ENCODE measurements at regions not wholly inside any gene's neighbourhood (a gene's known extent, or its start where the extent isn't known, plus 50 kb on each side); places are given as distances from the start of the nearest gene placed in this dataset.

DNA sequence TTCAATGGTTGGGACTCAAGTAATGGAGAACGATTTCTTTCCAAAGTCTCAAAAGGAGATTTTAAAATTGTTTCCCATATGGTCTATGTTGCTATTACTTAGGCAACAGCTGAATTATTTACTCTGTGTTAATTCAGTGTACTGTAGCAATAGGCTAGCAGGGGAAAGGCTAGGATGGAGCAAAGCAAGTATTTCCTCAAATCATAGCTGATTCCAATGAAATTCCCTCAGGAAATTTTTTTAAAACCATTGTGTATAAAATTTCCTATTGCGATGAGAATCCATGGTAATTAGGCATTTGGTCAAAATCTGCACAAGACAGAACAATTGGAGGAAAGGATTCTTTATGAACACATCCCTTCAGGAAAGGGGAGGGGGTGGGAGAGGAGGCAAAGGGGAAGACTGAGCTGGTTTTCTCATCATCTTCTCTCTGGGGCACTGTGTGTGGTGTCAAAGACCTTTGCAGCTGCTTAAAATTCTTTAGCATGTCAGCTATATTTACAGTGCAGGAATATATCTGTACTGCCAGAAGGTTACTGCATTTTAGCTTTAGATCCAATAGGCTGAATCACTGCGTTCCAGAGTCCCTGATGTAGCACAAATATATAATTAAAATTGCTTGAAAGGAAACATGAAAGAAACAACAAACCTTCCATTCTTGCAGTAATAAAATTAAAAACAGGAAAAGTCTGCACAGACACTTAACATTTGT, 95.3 kb downstream of the ZNF608 start:
- intact Hi-C loops (cut with DNase I) = loop anchor here in 1 of 2 donors (5.0 kb wide), 1 partner anchor 799 kb away; no protein-coding TSS in a partner anchor
- no peak for DNase-seq (ENCODE audit: low spot score)

DNA sequence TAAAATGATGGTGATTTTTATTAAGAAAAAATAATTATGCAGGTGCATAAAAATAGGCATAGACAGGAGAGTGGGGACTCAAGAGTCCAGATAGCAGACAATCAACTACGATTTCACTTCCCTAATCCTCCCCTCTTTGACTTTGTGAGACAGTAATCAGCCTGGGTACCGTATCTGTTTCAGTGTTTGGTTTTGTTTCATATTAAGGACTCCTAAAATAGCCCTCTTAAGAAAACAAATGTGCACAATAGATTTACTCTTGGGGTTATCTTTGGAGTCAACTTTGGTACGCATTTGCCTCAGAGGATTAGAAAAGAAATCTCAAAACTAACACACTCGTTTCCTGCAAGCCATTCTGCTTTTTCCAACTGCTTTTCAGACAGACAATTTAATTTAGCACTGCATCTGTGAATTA, 96.3 kb downstream of the ZNF608 start:
- DNase-seq (ENCODE audit: low spot score) = no peak
- intact Hi-C loops (cut with DNase I) = loop anchor here in 1 of 2 donors (5.0 kb wide), 1 partner anchor 798 kb away; no protein-coding TSS in a partner anchor

DNA sequence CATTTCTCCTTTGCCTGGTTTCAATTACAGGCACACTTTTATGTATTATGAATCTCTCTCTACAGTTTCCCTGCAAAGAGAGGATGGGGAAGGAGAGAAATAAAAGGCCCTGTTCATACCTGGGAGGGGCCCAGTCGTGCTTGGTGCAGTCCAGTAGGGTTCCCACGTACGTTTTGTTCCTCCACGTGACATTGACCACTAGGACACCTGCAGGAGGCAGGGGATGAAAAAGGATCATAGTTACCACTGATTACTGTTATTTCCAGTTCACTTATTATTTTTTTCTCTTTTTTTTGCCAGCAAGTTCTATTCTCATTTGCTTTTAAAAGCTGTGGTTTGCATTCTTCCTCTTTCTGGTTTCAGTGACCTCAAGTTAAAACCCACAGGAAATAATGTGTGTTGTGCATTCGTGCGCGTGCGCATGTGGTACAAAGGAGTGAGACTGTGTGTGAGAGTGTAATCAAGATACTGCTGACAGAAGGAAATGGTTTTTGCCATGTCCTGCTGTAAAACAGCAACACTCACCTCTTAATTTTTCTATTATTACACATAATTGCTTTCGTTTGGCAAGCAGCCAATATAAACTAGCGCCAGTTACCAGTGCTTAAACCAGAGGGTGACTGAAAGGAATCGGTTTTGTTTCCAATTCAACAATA, 96.8 kb downstream of the ZNF608 start:
- intact Hi-C loops (cut with DNase I) = loop anchor here in 1 of 2 donors (5.0 kb wide), 1 partner anchor 797 kb away; no protein-coding TSS in a partner anchor
- peak; percentile 93 for DNase-seq (ENCODE audit: low spot score)

DNA sequence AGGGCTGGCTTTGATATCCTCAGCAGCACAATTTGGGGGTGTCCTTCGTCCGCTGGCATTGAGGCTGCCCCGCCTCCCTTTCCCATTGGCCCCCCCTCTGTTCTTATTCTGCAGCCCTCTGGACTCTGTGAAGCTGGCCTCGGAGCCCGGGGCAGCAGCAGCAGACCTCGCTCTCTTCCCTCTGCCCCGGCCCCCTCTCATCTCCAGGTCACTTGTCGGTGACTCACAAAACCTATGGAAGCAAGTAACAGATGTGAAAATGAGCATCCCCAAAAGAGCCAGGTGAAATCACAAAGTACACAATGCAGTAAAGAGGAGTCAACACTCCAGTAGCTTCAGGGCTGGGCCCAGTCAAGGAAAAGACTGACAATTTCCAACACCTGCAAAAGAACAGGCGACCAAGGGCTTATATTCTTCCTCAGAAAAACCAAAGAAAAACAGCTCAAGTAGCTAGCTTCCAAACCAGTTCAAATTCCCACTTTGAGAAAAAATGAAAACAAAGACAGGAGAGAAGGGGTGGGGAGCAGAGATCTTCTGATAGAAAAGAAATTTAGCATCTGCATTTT, 97.5 kb downstream of the ZNF608 start:
- DNase-seq (ENCODE audit: low spot score) = no peak
- intact Hi-C loops (cut with DNase I) = no loop called here

DNA sequence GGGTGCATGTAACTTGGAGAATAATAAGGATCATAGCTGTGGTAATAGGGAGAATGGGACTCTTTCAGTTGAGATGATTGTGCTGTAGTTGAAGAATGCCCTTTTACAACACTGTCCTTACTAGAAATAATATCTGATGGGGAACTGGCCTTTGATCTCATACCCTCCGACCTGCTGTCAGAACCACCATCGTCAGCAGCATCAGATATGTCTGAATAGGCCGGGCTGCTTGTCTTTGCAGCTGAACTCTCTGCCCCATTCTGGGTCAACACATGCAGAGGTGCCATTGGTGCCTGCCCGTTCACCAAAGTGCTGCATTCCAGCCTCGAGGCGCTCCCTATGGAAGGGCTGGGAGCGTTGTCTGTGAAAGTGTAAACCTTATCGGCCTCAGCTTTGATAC, 99.1 kb downstream of the ZNF608 start:
- intact Hi-C loops (cut with DNase I) = no loop called here
- no peak for DNase-seq (ENCODE audit: low spot score)

DNA sequence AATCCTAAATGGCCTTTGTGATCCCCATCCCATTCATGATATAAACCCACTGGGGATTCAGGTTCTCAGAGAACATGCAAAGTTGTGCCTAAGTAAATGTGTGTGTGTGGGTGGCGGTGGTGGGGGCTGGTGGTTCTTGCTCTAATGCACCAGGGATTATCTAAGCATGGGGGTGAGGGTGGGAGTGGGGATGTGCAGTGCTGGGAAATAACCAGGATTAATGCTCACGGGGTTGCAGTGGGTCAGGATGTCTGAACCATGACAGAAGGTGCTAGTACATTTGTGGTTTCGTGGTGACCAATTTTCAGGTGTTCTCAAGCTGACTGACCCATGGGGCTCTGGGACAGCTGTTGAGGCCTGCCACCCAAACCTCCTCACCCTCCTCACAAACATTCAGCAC, 101.0 kb downstream of the ZNF608 start:
- no peak for DNase-seq (ENCODE audit: low spot score)
- intact Hi-C loops (cut with DNase I) = no loop called here

DNA sequence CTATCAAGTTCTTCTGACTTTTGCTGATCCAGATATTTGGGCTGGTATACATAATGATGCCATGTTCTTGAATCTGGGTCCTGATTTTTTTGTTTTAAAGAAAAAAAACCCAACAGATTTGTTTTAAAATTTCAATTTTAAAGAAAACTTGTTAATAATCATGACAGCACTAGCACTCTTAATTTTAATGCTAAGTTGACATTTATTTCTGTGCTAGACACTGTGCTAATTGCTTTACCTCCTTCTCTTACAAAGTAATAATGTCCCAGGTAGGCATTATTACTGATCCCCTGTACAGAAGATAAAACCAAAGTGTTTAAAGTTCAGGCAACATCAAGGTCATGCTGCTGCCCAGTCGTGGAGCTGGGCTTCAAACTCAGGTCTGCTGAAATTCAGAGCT, 101.9 kb downstream of the ZNF608 start:
- intact Hi-C loops (cut with DNase I) = no loop called here
- no peak for DNase-seq (ENCODE audit: low spot score)

DNA sequence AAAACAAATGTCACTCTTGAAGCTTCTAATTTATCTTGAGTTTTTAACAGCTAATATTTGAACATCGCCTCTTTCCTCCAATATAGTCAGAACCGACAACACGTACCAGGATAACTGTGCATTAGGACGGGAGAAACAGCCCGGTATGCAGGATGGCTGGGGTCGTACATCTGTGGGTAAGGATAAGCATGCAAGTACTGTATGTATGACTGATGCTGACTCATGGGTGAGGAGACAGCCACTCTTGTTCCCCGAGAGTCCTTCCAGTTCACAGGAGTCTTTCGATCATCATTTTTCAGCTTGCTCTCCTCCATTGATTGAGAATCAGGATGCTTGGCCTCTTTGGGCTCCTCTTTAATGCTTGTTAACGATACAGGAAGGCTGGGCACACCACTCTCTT, 102.3 kb downstream of the ZNF608 start:
- no peak for DNase-seq (ENCODE audit: low spot score)
- intact Hi-C loops (cut with DNase I) = no loop called here

DNA sequence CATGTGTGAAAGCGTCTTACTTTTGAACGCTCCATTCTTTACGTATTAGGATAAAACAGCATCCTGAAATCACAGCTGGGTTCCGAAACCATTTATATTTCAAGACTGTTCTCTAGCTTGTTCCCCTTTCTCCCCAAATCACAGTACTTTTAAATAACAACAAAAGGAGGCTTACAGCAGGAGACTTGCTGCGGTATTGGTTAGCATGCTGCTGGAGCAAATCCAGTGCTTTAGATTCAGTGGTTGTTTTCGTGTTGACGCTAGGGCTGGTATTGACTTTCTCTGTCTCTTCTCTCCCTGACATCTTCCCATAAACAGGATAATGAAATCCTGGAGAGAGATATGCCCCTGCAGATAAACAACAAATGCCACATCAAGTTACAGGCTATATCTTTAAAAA, 103.1 kb downstream of the ZNF608 start:
- intact Hi-C loops (cut with DNase I) = no loop called here

DNA sequence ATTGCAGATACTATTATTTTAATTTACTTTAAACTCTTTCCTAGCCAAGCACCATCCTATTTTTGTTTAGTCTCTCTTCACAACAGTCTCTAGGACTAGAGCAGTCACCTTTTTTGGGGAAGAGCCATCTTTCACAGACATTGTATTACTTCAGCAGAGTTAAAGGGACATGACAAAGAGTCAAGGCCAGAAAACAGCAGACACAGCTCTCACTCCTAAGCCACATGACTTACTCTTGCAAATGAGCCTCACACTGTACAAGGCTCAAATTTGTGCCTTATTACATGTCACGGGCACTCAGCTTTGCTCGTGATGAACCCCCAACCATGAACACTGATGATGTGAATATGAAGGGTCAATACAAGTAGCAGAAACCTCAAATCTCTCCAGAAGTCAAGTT, 104.3 kb downstream of the ZNF608 start:
- intact Hi-C loops (cut with DNase I) = no loop called here
- DNase-seq (ENCODE audit: low spot score) = no peak

More for the DNA sequence above, 103.1 kb downstream of the ZNF608 start:
- DNase-seq (ENCODE audit: low spot score) = no peak

DNA sequence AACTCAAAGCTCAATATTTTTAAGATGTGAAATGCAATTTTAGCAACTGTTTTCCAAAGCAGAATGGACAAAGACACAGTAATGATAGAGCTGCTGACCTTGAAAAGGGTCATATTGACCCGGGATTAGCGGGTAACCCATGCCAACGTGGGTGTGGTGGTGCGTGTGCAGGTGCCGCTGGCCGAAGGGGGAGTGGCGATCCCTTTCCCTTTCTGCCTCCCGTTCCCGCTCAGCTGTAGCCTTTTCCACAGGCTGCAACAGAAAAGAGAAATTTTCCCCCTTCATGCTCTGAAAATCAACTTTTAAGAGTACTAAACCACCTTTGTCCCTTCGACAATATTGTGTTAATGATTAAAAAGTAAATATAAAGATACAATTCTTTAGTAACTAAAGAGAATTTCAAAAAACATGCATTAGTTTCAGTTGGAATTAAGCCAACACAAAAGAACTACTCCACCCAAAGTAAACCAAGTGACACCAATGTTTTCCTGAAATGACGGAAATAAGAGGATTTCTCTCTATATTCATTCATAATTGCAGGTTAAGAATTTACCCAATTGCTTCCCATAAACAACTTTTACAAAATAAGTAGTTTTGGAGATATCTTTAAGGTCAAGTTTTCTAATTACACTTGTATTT, 105.2 kb downstream of the ZNF608 start:
- DNase-seq (ENCODE audit: low spot score) = no peak
- intact Hi-C loops (cut with DNase I) = no loop called here

DNA sequence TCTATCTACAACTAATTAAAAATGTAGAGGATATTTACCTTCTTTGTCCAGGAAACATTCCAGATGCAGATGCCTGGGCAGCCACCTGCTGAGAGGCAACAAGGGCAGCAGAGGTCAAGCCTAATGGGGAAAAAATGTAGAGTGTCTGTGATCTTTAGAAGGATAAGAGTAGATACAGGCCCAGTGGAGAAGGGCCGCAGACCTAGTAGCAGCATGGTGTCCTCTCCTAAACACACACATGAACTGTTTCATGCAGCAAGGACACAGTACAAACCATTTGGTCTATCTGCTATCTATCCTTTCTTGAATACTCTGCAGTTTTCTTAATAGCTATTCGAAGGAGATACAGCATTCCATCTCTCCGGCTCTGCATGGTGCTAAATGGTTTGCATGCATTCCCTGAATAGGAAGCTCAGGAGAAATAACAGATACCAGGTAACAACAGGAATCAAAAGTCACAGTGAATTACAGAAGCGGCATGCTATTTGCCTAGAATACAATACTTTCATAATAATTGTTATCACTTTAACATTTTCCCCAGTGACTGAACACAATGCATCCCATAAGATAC, 107.3 kb downstream of the ZNF608 start:
- DNase-seq (ENCODE audit: low spot score) = no peak
- intact Hi-C loops (cut with DNase I) = no loop called here

DNA sequence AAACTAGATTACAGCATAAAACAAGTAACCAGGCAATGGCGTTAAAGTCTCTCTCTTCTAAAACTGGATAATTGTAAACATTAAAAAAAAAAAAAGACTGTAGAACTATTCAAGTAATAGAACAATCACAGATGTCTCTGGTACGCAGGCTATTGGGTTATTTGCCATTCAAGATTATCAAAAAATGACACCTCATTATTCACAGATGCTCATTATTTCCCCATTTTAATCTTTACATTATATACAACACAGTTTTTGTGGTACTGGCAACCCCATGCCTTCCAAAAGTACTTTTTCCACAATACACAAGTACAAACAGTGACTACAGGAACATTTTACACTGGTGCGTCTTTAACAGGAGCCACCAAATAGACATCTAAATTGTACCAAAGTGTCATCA, 109.4 kb downstream of the ZNF608 start:
- DNase-seq (ENCODE audit: low spot score) = no peak
- intact Hi-C loops (cut with DNase I) = no loop called here

DNA sequence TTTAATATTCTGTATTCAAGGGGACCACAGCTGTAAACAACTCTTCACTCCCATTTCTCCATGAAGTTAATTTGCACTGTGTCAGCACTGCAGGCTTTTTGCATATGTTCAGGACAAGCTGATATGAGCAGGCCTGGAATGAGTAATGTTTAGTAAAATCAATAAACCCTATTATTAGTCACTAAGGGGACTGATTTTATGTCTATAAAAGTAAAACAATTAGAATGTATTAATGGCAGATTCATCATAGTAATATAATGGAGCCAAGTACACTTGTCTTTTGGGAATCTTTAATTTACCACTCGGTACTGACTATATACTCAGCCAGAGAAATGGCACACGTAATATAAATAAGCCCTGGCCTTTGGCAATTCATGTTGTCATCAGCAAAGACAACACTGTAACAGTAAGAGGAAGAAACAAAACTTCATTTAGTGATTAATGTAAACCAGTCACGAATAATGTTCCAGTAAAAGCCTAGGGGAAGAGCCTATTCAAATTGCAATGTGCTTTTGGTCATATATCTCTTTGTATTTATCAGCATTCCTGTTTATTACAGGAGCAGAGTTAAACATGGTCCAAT, 111.6 kb downstream of the ZNF608 start:
- intact Hi-C loops (cut with DNase I) = no loop called here
- DNase-seq (ENCODE audit: low spot score) = no peak

DNA sequence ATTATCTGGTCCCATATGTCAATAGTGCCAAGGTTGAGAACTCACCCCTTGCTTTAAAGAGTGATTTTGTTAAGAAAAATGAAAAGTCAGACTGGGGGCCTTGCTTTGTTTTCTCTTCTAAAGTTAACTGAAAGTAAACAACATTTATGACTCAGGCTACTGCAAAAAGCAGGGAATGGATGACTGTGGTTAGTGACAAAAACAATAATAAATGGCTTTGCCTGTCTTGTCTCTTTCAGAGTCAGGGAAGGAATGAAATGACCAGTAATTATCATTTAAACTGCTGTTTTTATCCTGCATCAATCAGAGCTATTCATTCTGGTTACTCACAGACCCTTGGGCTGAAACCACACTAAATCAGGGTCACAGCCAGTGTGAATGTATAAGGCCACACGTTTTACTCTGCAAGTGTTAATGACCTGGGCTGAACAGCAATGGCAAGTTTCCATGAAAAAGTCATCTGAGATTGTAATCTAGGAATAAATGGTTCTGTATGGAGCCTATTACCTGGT, 112.2 kb downstream of the ZNF608 start:
- no peak for DNase-seq (ENCODE audit: low spot score)
- intact Hi-C loops (cut with DNase I) = no loop called here

DNA sequence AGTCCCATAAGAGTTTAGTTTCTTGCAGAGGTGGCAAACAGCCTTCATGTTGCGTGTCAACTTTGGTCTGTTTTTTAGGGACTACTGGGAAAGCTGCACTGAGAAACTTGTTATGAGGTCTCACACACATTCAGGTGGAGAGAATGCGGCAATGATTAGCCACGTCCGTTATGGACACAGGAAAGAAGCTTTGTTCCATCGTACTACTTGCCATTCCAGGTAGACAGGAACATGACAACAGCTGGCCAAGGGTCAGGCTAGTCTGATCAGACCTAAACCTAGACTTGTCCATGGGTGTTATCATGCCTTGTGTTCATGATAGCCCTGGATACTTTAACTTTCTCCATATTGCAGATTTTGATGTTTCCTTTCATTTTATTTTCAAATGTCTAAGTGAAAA, 113.2 kb downstream of the ZNF608 start:
- DNase-seq (ENCODE audit: low spot score) = no peak
- intact Hi-C loops (cut with DNase I) = no loop called here

DNA sequence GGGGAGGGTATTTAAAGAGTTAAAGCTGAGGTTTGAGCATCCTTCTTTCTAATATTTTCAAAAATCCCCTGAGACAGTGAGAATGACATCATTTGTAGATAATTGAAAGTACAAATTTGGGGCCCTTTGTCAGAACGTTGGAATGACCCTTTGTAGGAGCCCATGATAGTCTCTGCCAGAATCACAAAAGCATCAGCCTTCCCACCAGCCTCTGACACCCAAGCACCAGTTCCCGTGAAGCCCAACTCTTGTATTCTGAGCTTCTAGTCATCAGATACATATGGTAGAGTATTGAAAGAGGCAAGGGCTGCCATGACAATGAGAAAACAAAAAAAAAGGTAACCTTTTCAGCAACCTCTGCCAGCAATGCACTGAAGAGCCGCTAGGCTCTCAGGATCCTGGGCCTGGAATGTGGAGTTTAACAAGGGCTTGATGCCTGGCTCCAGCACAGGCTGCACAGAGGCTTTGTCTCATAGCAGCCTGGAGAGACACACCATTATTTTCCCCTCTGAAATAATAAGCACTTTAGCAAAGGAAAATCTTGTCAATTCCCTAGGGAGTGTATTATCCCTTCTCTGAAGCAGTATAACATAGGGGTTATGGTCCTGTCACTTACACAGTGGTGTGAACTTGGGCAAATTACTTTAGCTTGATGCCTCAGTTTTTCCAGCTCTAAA, 114.4 kb downstream of the ZNF608 start:
- DNase-seq (ENCODE audit: low spot score) = no peak
- intact Hi-C loops (cut with DNase I) = no loop called here

DNA sequence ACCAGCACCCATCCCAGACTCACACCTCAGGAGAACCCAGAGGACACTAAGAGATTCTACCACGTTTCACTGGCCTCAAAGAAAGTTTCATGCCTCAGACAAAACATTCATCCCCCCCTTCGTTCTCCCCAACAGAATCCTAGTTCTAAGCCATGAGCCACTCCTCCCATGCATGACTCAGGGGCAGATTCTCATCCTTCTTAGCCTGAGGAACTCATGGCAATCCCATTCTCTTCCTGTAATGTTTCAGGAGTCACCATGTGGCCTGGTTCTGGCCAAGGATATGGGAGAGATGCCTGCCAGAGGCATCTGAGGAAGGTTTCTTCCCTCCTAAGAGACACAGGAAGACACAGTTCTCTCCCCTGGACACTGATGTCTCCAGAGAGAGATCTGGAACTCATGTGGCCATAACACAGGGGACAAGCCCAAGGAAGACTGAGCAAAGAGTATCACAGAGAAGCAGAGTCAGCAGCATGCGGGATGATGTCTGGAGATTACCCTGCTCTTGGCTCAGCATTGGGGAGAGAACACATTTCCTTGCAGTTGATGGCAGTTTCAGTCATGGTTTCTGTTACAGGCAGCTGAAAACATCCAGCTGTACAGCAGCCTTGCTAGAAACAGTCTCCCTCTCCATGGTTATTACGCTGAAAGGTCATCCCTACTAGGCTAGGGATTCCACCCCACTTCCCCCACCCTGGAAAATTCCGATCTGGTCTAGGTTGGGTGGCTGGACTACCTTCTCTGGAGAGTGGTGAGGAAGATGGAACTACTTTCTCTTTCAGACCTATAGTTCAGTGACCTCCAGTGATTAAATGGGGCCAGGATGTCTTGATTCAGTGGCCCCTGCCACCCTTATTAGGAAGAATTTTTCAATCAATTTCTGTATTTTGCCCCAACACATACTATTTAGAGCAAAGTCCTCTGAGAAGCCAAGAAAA, 115.4 kb downstream of the ZNF608 start:
- DNase-seq (ENCODE audit: low spot score) = no peak
- intact Hi-C loops (cut with DNase I) = no loop called here
